HG02588 (cell line): ENCODE measurements at regions not wholly inside any gene's neighbourhood (a gene's known extent, or its start where the extent isn't known, plus 50 kb on each side); places are given as distances from the start of the nearest gene placed in this dataset.
"Not testable (repeated sequence)": the region's sequence is repeated elsewhere in the genome, so short reads cannot be mapped to it uniquely, and the experiment has no call there.

ENCODE experiments used
- ATAC-seq: cut with Tn5 transposase; IDR thresholded peaks from one replicate; pipeline ENCODE4 v1.9.1; 2021; ENCODE audit warnings: mild to moderate bottlenecking, moderate library complexity; ENCODE audit not compliant: unreplicated experiment

DNA sequence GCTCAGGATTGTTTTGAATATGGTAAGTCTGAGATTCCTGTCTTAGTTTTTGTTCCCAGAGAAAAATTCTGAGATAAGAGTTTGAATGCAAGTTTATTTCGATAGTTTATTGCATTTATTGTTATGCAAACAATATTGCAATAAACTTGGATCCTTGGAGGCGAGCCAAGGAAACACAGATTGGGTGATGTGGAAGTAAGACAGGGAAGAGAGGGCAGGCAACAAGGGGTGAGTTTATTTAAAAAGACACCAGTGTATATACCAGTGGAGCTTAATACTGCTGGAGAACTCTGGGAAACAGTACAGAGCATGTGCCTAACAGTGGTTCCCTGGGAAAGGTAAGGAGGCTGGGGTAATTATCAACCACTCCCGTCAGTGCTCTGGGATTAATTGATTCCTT, 87.5 kb upstream of the NEDD4L start:
- no peak for ATAC-seq

DNA sequence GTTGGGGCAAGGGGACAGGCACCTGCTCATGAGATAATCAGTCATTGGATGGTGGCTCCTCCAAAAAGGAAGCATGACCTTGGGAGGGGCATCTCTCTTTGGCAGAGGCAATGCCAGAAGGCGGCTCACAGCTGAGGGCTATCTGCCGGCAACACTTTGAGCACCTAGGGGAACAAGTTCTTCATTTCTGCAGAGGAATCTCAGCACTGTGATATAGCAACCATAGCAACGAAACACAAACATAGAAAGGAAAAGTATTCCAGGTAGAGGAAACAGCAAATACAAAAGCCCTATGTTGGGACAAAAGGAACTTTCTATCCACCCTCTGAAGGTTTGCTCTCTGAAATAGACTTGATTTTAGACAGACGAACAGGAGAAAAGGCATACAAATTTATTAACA, 89.1 kb upstream of the NEDD4L start:
- no peak for ATAC-seq

DNA sequence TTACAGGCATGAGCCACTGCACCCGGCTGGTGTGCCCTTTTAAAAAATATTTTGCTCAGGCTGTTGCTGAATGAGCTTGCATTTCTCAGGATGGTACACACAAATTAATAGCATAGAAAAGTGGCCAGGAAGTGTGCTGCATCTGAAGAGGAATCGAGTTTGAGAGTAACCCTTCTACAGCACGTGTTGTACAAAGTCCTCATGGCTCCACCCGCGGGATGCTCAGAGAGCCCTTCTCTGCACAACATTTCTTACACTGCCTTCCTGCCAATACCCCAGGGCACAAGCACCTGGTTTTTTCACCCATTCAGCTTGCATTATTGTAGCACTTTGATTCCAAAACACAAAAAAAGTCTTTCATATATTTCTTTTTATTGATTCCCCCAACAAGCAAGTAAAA, 90.1 kb upstream of the NEDD4L start:
- ATAC-seq, result no peak

DNA sequence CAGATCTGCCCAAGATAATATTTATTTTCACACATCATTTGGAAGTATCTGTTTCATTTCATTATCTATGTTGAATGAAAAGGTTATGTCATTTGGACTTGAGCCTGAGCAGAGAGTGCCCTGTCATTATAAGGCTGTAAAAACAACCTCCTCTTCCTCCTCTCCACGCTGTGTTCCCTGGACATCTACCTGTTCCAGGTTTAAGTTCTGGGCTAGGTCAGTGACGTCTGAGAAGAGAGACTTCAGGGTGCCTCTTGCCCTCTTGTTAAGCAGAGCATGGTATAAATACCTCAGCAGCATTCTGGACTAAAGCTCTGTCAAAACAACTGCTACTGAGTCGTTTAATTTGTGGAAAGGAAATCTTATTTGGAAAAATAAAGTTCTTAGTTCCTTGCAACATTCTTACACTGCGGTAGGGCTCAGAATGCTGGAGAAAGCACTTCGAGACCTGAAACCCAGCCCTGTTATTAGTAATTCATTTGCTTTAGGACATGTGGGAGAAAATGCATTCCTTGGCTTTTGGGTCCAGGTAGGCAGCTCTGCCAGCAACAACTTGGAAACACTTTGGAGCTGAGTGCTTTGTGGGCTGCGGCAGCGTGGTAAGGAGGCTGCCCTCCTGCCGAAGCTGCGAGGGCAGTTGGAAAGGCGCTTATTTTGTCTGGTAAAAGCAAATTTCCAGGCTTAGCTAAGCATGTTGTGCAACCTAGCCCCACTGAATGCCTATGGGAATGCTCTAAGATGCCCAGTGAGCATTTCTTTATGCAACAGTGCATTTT, 91.8 kb upstream of the NEDD4L start:
- ATAC-seq, result no peak

DNA sequence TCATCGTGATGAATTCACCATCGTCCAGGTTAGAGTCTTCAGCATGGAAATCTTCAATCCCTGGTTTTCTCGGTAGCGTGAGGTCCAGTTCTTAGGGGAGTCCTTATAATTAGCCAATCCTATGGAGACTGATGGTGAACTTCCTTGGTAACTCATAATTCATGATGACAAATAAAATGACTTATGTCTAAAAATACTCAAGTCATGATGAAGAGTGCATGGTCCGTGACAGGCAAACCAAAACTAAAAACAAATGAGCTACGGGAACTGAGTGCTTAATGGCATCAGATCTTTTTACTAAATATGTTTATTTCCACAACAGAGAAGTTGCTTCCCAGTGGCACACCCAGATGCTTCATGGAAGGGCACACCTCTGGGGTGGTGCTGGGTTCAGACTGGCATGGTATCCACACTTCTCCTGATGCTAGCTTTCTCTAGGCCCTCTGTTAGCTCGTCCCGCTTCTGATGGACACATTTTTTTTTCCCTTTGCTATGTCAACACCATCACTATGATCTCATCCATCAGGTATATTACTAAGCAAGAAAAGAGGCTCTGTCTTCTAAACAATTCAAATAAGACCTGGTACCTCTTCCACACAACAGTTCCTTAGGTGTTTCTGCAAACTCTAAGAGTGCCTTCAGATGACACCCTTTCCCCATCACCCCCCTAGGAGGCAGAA, 92.8 kb upstream of the NEDD4L start:
- peak; percentile 60 for ATAC-seq

DNA sequence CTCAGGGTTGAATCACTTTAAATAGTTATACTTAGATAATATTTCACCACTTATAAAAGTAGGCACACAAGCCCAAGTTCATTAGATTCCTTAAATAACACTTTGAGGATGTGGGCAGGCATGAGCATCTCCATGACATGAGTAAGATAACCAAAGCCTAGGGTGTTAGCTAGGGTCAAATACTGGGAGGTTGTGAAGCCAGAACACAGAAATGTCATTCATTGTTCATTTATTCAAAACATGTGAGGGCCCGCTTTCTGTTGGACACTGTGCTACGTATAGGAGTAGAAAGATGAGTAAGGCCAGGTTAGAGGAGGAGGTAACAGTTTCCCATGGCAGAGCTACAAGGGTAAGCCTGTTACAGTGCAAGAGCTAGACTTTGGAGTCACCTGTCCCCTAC, 93.5 kb upstream of the NEDD4L start:
- no peak for ATAC-seq

DNA sequence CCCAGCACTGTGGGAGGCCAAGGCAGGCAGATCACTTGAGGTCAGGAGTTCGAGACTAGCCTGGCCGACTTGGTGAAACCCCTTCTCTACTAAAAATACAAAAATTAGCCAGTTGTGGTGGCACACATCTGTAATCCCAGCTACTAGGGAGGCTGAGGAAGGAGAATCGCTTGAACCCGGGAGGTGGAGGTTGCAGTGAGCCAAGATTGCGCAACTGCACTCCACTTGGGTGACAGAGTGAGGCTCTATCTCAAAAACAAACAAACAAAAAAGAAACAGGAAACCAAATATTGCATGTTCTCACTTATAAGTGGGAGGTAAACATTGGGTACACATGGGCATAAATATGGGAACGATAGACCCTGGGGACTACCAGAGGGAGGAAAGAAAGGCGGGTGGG, 94.7 kb upstream of the NEDD4L start:
- not testable (repeated sequence) for ATAC-seq

DNA sequence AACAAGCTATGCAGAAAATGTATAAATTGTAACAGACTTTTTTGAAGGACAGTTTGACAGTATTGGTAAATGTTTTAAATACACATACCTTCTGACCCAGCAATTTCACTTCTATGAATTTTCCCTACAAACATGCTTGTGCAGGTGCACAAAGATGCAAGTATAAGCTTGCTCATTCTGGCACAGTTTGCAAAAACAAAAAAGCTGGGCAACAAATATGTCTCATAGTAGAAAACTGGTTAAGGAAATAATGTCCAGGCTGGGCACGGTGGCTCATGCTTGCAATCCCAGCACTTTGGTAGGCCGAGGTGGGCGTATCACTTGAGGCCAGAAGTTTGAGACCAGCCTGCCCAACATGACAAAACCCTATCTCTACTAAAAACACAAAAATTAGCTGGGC, 96.9 kb upstream of the NEDD4L start:
- ATAC-seq, result no peak

DNA sequence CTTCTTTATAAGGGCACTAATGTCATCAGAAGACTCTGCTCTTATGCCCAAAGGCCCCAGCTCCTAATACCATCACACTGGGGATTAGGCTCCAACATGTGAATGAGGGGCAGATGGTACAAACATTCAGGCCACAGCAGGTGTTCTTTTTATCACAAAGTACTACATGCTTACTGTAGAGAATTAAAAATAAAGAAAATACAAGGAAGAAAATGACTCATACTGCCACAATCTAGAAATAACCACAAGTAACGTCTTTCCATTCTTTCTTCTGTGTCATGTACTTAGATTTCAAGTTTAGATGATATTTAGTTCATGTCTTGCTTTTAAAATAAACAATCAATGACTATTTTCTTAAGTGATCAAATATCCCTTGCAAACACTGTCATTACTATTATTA, 100.3 kb upstream of the NEDD4L start:
- ATAC-seq, result no peak

DNA sequence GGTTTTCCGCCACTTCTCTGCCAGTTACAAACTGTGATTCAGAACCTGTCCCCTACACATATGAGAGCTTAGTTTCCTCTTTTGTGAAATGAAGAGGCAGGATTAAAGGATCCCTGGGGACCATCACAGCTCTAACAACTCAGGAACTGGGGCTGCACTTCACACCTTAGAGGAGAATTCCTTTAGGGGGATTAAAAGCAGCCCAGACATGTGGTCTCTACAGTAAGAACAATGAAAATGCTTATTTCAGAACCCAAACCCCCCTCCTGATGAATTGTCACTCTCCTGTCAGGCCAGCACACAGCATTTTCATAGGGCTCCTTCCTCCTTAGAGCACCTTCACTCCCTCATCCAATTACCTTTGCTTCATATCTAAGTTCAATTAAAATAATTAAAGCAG, 101.5 kb upstream of the NEDD4L start:
- ATAC-seq, result no peak

DNA sequence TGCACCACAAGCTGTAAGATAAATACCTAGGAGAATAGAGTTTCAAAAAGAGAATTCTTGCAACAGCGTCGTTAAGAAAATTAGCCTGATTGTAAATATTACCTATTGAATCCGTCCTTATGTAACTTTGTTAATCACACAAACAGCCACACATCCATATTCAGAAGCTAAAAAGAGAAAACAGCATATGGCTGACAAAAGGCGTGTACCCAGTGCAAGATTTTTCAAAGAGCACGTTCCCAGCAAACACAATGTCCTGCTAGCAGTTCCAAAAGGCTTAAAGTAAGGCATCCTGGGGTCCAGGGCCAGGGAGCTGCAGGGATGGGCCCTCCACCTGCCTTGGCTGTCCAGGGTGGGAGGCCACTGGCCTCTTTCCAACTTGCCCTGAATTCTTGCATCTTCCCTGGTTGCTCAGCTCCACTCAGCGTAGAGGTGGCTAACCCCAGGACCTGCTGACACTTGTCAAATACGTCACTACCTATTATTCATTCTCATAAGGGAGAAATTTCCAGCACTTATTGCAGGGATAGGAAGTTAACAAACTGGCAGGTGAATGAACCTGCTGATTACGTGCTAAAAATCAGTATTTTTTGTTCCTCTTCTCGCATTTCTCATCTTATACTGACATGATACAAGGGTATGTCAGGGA, 102.1 kb upstream of the NEDD4L start:
- no peak for ATAC-seq

DNA sequence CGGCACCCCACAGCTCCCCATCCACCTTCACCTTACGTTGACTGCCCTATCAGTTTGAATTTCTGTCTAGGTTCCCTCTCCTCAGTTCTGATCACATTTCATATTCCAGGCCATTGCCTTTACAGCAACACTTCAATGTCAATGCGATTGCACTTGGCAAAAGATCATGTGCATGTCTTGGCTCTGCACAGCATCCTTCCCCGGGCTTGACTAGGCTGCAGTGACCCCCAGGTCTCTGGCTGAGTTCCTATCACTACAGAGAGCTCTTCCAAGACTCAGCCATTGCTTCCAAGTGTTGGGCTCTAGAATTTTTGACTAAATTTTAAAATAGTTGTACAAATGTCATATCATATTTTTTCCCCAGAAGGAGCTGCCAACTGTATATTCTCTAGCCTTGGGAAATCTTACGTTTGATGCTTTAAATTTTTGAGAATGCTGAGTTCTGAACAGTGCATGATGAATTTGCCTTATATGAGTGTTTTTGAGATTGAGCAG, 103.8 kb upstream of the NEDD4L start:
- ATAC-seq, result no peak

DNA sequence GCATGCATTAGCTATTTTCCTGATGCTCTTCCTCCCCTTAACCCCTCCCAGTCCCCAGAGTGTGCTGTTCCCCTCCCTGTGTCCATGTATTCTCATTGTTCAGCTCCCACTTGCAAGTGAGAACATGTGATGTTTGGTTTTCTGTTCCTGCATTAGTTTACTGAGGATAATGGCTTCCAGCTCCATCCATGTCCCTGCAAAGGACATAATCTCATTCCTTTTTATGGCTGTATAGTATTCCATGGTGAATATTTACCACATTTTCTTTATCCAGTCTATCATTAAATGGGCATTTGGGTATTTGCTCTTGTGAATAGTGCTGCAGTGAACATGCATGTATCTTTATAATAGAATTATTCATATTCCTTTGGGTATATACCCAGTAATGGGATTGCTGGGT, 109.7 kb upstream of the NEDD4L start:
- ATAC-seq, result not testable (repeated sequence)

DNA sequence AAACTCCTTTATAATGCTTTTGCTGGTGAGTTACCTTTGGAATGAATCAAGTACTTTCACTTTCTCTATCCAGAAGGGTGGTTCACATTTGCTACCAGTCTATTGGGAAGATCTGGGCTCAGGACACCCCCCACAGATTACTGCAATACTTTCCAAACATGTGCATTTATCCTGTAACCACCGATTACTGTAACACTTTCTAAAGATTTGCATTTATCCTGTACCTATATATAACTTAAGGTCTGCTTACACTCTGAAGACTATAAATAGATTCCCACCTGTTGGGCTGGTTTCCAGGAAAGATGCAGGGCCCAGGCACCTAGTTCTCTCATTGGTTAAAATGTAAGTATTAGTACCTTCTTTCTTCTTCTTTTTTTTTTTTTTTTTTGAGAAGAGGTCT, 113.0 kb upstream of the NEDD4L start:
- peak; percentile 89 for ATAC-seq

DNA sequence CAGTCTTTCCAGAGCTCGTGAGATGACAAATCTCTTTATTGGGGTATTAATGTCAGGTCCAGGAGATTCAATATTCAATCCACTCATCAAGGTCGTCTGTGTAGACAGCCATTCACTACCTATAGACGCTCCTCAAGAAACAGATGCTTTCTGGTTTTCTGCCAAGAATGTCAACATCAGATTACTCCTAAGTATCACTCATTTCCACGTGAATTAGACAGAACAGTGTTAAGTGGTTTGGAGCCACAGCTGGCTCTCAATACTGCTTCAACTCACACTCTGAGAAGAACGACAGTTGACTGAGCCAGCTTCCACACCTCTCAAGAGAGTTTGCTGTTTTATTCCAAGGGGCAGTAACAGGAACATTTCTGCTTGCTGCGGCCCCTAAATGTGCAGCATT, 113.5 kb upstream of the NEDD4L start:
- no peak for ATAC-seq

DNA sequence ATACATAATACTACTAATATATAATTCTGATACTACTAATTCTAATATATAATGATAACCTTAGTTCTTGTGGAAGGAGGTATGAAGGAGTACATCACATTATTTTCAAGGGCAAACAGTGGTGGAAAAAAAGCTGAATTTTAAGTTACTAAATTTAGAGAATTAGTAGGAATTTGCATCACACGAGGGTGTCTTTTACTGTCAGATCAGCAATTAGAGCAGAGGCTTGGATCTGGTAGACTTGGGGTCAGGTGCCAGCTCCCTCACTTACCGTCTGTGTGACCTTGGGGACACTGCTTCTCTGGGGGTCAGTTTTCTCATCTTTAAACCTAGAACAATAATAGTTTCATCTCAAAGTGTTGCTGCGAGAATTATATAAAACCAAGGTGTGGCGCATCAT, 114.1 kb upstream of the NEDD4L start:
- no peak for ATAC-seq

DNA sequence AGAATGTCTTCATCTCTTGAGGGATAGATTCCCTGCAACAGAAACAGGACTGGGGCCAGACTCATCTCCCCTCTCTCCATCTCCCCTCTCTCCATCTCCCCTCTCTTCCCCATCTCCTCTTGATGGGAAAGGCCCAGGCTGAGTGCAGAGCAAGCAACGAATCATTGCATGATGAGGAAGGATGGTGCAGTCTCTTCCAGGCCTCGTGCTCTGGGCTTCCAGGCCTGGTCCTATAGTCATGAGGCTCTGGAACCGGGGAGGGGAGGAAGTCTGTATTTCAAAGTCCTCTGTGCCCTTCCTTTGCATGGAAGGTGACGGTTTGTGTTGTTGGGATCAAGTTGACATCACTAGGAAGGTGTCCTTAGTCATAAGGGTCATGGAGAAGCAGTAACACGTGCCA, 115.6 kb upstream of the NEDD4L start:
- ATAC-seq, result no peak

DNA sequence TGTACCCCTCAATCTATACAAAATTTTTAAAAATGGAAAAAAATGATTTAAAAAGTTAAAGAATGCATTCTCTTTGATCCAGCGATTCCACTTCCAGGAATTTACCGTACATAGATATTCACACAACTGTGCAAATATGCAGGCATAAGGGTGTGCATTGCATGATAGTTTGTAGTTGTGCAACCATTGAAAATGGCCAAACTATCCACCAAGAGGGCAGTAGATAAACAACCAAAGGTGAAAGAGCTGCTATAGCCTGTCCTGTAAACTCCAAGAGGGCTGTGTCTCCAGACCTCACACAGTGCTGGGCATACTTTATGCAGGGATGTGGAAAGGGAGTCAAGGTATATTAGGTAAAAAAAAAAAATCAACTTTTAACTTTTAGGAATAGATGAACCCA, 116.5 kb upstream of the NEDD4L start:
- ATAC-seq, result no peak

DNA sequence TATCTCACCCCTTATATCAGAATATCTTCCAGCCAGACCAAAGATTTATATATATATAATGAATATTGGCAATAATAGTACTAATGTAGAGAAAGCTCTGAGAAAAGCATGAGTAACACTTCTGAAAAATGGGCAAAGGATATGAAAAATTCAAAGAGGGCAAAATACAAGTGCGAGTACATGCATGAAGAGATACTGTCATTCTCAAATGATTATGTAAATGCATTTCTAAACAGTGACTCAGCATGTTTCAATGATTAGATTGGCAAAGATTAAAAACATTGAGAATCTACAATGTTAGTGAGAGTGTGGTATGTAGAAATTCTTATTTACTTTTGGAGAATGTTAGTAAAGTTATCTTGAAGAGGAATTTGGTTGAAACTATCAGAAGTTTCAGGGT, 118.3 kb upstream of the NEDD4L start:
- no peak for ATAC-seq

DNA sequence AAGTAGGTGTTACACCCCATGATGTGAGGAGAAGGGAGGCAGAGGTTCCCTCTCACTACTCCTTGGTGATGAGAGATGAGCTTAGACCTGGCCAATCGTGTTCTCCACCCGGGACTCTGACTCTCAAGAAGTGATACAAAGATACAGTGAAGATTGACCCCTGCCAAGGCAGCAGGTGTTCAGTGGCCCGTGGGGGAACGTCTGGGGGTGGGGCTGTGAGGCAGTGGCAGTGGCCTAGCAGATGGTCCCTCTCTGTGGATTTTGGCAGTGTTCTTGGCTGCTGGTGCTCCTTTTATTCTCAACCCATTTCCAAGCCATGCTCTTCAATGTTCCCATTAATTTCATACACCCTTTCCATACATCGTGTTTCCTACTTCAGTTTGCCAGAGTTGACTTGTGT, 120.4 kb upstream of the NEDD4L start:
- ATAC-seq, result no peak

DNA sequence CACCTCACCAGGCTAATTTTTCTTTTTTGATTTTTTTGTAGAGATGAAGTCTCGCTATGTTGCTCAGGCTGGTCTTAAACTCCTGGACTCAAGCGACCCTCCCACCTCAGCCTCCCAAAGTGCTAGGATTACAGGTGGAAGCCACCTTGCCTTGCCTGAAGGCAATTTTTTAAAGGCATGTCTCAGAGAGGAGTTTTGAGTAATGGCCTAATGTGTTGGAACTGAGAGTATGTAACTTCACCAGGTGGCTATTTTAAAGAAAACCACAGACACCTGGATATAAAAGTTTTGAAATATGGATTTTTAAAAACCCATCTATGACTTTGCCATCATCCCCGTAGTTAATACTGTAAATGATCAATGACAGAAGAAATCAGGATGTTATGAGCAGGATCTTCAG, 119.8 kb upstream of the ATP8B1 start:
- ATAC-seq, result no peak

DNA sequence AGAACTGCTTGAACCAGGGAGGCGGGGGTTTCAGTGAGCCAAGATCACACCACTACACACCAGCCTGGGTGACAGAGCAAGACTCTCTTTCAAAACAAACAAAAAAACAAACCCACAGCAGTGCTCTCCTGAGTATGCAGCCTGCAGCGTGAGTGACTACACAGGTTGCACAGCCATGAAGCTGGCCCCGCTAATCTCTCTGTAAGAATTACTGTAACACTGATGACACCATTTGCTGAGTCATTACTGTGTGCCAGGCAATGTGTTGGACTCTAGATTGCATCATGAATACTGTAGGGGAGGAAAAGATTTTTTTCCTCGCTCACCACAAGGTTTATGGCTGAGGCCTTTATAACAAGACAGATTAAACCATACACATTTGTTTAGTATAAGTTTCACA, 118.6 kb upstream of the ATP8B1 start:
- no peak for ATAC-seq
